SU-DHL-6 (cell line): ENCODE measurements at regions not wholly inside any gene's neighbourhood (a gene's known extent, or its start where the extent isn't known, plus 50 kb on each side); places are given as distances from the start of the nearest gene placed in this dataset.

ENCODE experiments used
- H2AFZ ChIP-seq: fragments of 200-600 bp; sonication (generic); 2 replicates; pipeline ENCODE4 v1.6.1; 2014; ENCODE audit warnings: low read depth, mild to moderate bottlenecking, moderate library complexity, mixed read lengths, antibody characterized with exemption, low read length; ENCODE audit not compliant: severe bottlenecking
- H3F3A ChIP-seq: fragments of 200-600 bp; shearing (Covaris generic); 2 replicates; pipeline ENCODE4 v1.6.0; 2016; ENCODE audit warnings: antibody characterized with exemption, mild to moderate bottlenecking; ENCODE audit not compliant: insufficient read depth
- H3K27ac ChIP-seq: fragments of 200-600 bp; sonication (generic); 2 replicates; pipeline ENCODE4 v1.5.1; 2016; ENCODE audit warnings: low read depth, mild to moderate bottlenecking, low read length, moderate library complexity, mixed read lengths
- H3K27me3 ChIP-seq: fragments of 200-600 bp; sonication (generic), shearing (Covaris generic); 2 replicates; pipeline ENCODE4 v1.6.0; 2014; ENCODE audit warnings: mild to moderate bottlenecking, low read length
- H3K36me3 ChIP-seq: fragments of 200-600 bp; sonication (generic); 2 replicates; pipeline ENCODE4 v1.6.1; 2014; ENCODE audit warnings: mild to moderate bottlenecking, low read length, mixed read lengths
- H3K4me2 ChIP-seq: fragments of 300-600, 200-600 bp; shearing (Covaris generic), sonication (generic); 2 replicates; pipeline ENCODE4 v1.6.0; 2014; ENCODE audit warnings: low read length, low read depth, mild to moderate bottlenecking; ENCODE audit not compliant: poor library complexity, severe bottlenecking
- H3K4me3 ChIP-seq: fragments of 200-600 bp; sonication (generic); 2 replicates; pipeline ENCODE4 v1.5.1; 2014; ENCODE audit warnings: antibody characterized with exemption, low read length, mild to moderate bottlenecking, mixed read lengths; ENCODE audit not compliant: insufficient read depth, poor library complexity, severe bottlenecking
- H3K79me2 ChIP-seq: fragments of 200-600 bp; sonication (generic); 2 replicates; pipeline ENCODE4 v1.6.1; 2014; ENCODE audit warnings: mild to moderate bottlenecking, low read length, moderate library complexity; ENCODE audit not compliant: insufficient read depth
- H3K9ac ChIP-seq: fragments of 200-600 bp; sonication (generic); 2 replicates; pipeline ENCODE4 v1.7.0; 2014; ENCODE audit warnings: mild to moderate bottlenecking, low read length
- H3K9me2 ChIP-seq: fragments of 200-600 bp; sonication (generic); replicated peaks from 2 replicates; pipeline ENCODE4 v1.6.1; 2014; ENCODE audit warnings: low read length; ENCODE audit not compliant: insufficient read depth
- H3K9me3 ChIP-seq: fragments of 200-600 bp; sonication (generic); 2 replicates; pipeline ENCODE4 v1.6.1; 2014; ENCODE audit warnings: low read length, mixed read lengths; ENCODE audit not compliant: insufficient read depth
- H4K20me1 ChIP-seq: fragments of 200-600 bp; sonication (generic); 2 replicates; pipeline ENCODE4 v1.6.1; 2014; ENCODE audit warnings: low read depth, mild to moderate bottlenecking, antibody characterized with exemption, low read length, moderate library complexity, mixed read lengths
- CTCF ChIP-seq: fragments of 200-600 bp; sonication (generic); IDR thresholded peaks from one replicate; pipeline ENCODE4 v1.5.1; 2017; ENCODE audit warnings: antibody characterized with exemption, mild to moderate bottlenecking, low read length, moderate library complexity; ENCODE audit not compliant: insufficient read depth, poor library complexity, severe bottlenecking
- EZH2phosphoT487 ChIP-seq: fragments of 200-600 bp; sonication (generic), shearing (Covaris generic); conservative IDR thresholded peaks from 2 replicates; pipeline ENCODE4 v1.6.1; 2018; ENCODE audit warnings: mild to moderate bottlenecking, antibody characterized with exemption, low read length, moderate library complexity, mixed read lengths

GRCh38 chr7:97298561-97298960 is 181.1 kb downstream of the SDHAF3 start:
- Histone ChIP-seq H3K4me3 (no peak overlapping the region), H3K27ac (no peak overlapping the region), H3K36me3 (no peaks in the 10 kb centered on the region), H3K27me3 (no peaks in the 10 kb centered on the region), H3K9me3 (no peaks in the 10 kb centered on the region), H3K9me2 (no peaks in the 10 kb centered on the region), H3K79me2 (no peaks in the 10 kb centered on the region), H2AFZ (no peak overlapping the region), H3K4me2 (no peak overlapping the region), H3K9ac (no peak overlapping the region), H3F3A (no peaks in the 10 kb centered on the region), H4K20me1 (no peaks in the 10 kb centered on the region)
- no peak for TF ChIP-seq CTCF
- no peak for TF ChIP-seq EZH2phosphoT487

GRCh38 chr7:97305589-97305988 is 188.1 kb downstream of the SDHAF3 start:
- Histone ChIP-seq H3K9me3 (no peaks in the 10 kb centered on the region), H3K79me2 (no peaks in the 10 kb centered on the region), H3K27ac (no peak overlapping the region), H3K36me3 (no peaks in the 10 kb centered on the region), H4K20me1 (no peaks in the 10 kb centered on the region), H3K4me2 (no peak overlapping the region), H3F3A (no peaks in the 10 kb centered on the region), H3K9ac (no peak overlapping the region), H3K9me2 (no peaks in the 10 kb centered on the region), H3K27me3 (no peaks in the 10 kb centered on the region), H3K4me3 (no peak overlapping the region), H2AFZ (no peak overlapping the region)
- no peak for TF ChIP-seq EZH2phosphoT487
- TF ChIP-seq CTCF: no peak

GRCh38 chr7:97307521-97308108 is 190.1 kb downstream of the SDHAF3 start:
- Histone ChIP-seq H3K27me3 (no peaks in the 10 kb centered on the region), H3K9me2 (no peaks in the 10 kb centered on the region), H3K9ac (no peak overlapping the region), H3F3A (no peaks in the 10 kb centered on the region), H3K36me3 (no peaks in the 10 kb centered on the region), H3K4me2 (no peak overlapping the region), H2AFZ (no peak overlapping the region), H3K9me3 (no peaks in the 10 kb centered on the region), H4K20me1 (no peaks in the 10 kb centered on the region), H3K27ac (no peak overlapping the region), H3K79me2 (no peaks in the 10 kb centered on the region), H3K4me3 (no peak overlapping the region)
- TF ChIP-seq CTCF: no peak
- no peak for TF ChIP-seq EZH2phosphoT487
